Hepatocyte (in vitro differentiated cells): ENCODE measurements at regions not wholly inside any gene's neighbourhood (a gene's known extent, or its start where the extent isn't known, plus 50 kb on each side); places are given as distances from the start of the nearest gene placed in this dataset.

Experiments
- DNase-seq: peaks from one replicate; pipeline ENCODE4 v3.0.0-alpha.2; 2016; ENCODE audit warnings: low spot score
- H2AFZ ChIP-seq: fragments of 200-600 bp; sonication (generic); 2 replicates; pipeline ENCODE4 v1.6.0; 2016; ENCODE audit warnings: antibody characterized with exemption, mild to moderate bottlenecking
- H3K27ac ChIP-seq: fragments of 200-600 bp; sonication (generic); 2 replicates; pipeline ENCODE4 v1.5.1; 2016; ENCODE audit warnings: mild to moderate bottlenecking
- H3K27me3 ChIP-seq: fragments of 200-600 bp; sonication (generic); 2 replicates; pipeline ENCODE4 v1.6.1; 2016
- H3K36me3 ChIP-seq: fragments of 200-600 bp; sonication (generic); replicated peaks from 2 replicates; pipeline ENCODE4 v1.5.1; 2016; ENCODE audit warnings: low read depth; ENCODE audit not compliant: insufficient read depth
- H3K4me1 ChIP-seq: fragments of 200-600 bp; sonication (generic); 2 replicates; pipeline ENCODE4 v1.5.1; 2016; ENCODE audit warnings: mild to moderate bottlenecking, moderate library complexity; ENCODE audit not compliant: insufficient read depth
- H3K4me2 ChIP-seq: fragments of 200-600 bp; sonication (generic); 2 replicates; pipeline ENCODE4 v1.6.0; 2016
- H3K4me3 ChIP-seq: fragments of 200-600 bp; sonication (generic); 2 replicates; pipeline ENCODE4 v1.5.1; 2016; ENCODE audit warnings: mild to moderate bottlenecking
- H3K79me2 ChIP-seq: fragments of 200-600 bp; sonication (generic); 2 replicates; pipeline ENCODE4 v1.6.0; 2017; ENCODE audit warnings: mild to moderate bottlenecking
- H3K9me2 ChIP-seq: fragments of 200-600 bp; sonication (generic); replicated peaks from 2 replicates; pipeline ENCODE4 v1.6.0; 2017; ENCODE audit warnings: mild to moderate bottlenecking; ENCODE audit not compliant: insufficient read depth
- H3K9me3 ChIP-seq: fragments of 200-600 bp; sonication (generic); 2 replicates; pipeline ENCODE4 v1.5.1; 2016; ENCODE audit warnings: low read depth, mild to moderate bottlenecking
- H4K20me1 ChIP-seq: fragments of 200-600 bp; sonication (generic); 2 replicates; pipeline ENCODE4 v1.6.0; 2016; ENCODE audit warnings: mild to moderate bottlenecking; ENCODE audit not compliant: insufficient read depth, poor library complexity, severe bottlenecking
- CTCF ChIP-seq: fragments of 200-600 bp; sonication (generic); IDR thresholded peaks from 2 replicates; pipeline ENCODE4 v1.5.1; 2016; ENCODE audit warnings: antibody characterized with exemption, mild to moderate bottlenecking; ENCODE audit not compliant: poor library complexity
- EZH2 ChIP-seq: fragments of 200-600 bp; sonication (generic); IDR thresholded peaks from 2 replicates; pipeline ENCODE4 v1.6.1; 2016; ENCODE audit warnings: antibody characterized with exemption, mild to moderate bottlenecking, borderline replicate concordance
- EZH2phosphoT487 ChIP-seq: fragments of 200-600 bp; sonication (generic); IDR thresholded peaks from one replicate; pipeline ENCODE4 v1.6.1; 2018; ENCODE audit warnings: antibody characterized with exemption, mild to moderate bottlenecking, low read depth, moderate library complexity; ENCODE audit not compliant: unreplicated experiment, severe bottlenecking
- WGBS: methylation state at CpG from one replicate; pipeline ENCODE4 v1.1.6; 2016; ENCODE audit warnings: low lambda C conversion rate; ENCODE audit errors: missing lambda C conversion rate; 5-methylcytosine and 5-hydroxymethylcytosine counted together

- no peak overlapping the region for H3K4me2 ChIP-seq
- no peaks in the 10 kb centered on the region for H3K9me3 ChIP-seq
- DNase-seq: no peak
- no peaks in the 10 kb centered on the region for H3K27me3 ChIP-seq
- no peaks in the 10 kb centered on the region for H3K36me3 ChIP-seq
- no peaks in the 10 kb centered on the region for H3K9me2 ChIP-seq
- H3K4me1 ChIP-seq: no peaks in the 10 kb centered on the region
- H3K4me3 ChIP-seq: no peak overlapping the region
- TF ChIP-seq EZH2phosphoT487 (no peak), CTCF (no peak), EZH2 (no peak)
- H2AFZ ChIP-seq: no peak overlapping the region
- no peaks in the 10 kb centered on the region for H3K79me2 ChIP-seq
- 68% methylated on average over 3 of the region's 3 CpGs for WGBS
- no peaks in the 10 kb centered on the region for H4K20me1 ChIP-seq
- H3K27ac ChIP-seq: no peak overlapping the region
Measured at GRCh38 chr1:30028939-30029338, 694.4 kb downstream of the MATN1 start.

- no peak overlapping the region for H3K4me2 ChIP-seq
- no peak overlapping the region for H2AFZ ChIP-seq
- 86% methylated on average over 2 of the region's 2 CpGs for WGBS
- no peaks in the 10 kb centered on the region for H3K27me3 ChIP-seq
- no peak for TF ChIP-seq EZH2phosphoT487
- TF ChIP-seq EZH2: no peak
- no peak for TF ChIP-seq CTCF
- no peaks in the 10 kb centered on the region for H3K36me3 ChIP-seq
- no peaks in the 10 kb centered on the region for H3K9me2 ChIP-seq
- no peak overlapping the region for H3K4me3 ChIP-seq
- H3K4me1 ChIP-seq: no peaks in the 10 kb centered on the region
- H3K27ac ChIP-seq: no peak overlapping the region
- DNase-seq: no peak
- H3K9me3 ChIP-seq: no peaks in the 10 kb centered on the region
- no peaks in the 10 kb centered on the region for H3K79me2 ChIP-seq
- no peaks in the 10 kb centered on the region for H4K20me1 ChIP-seq
Measured at GRCh38 chr1:30028283-30028682, 695.1 kb downstream of the MATN1 start.

GRCh38 chr1:30027247-30027646 is 696.1 kb downstream of the MATN1 start:
- no peak for DNase-seq
- no peak overlapping the region for H3K4me2 ChIP-seq
- H3K27me3 ChIP-seq: no peaks in the 10 kb centered on the region
- no peaks in the 10 kb centered on the region for H3K9me3 ChIP-seq
- no peaks in the 10 kb centered on the region for H3K9me2 ChIP-seq
- TF ChIP-seq EZH2phosphoT487: no peak
- TF ChIP-seq CTCF: no peak
- no peak for TF ChIP-seq EZH2
- H2AFZ ChIP-seq: no peak overlapping the region
- H3K27ac ChIP-seq: no peak overlapping the region
- no peaks in the 10 kb centered on the region for H3K79me2 ChIP-seq
- H3K4me1 ChIP-seq: no peaks in the 10 kb centered on the region
- 89% methylated on average over 2 of the region's 2 CpGs for WGBS
- H4K20me1 ChIP-seq: no peaks in the 10 kb centered on the region
- no peaks in the 10 kb centered on the region for H3K36me3 ChIP-seq
- no peak overlapping the region for H3K4me3 ChIP-seq
